Neural progenitor cell (in vitro differentiated cells): ENCODE measurements at regions not wholly inside any gene's neighbourhood (a gene's known extent, or its start where the extent isn't known, plus 50 kb on each side); places are given as distances from the start of the nearest gene placed in this dataset.

Source experiments
- CTCF ChIP-seq: fragments of 200-600 bp; sonication (generic); IDR thresholded peaks from 2 replicates; pipeline ENCODE4 v1.5.1; 2017; ENCODE audit warnings: antibody characterized with exemption, mild to moderate bottlenecking
- EZH2 ChIP-seq: fragments of 200-600 bp; sonication (generic); IDR thresholded peaks from 2 replicates; pipeline ENCODE4 v1.6.1; 2017; ENCODE audit warnings: antibody characterized with exemption, mild to moderate bottlenecking, moderate library complexity
- EZH2phosphoT487 ChIP-seq: fragments of 200-600 bp; sonication (generic); IDR thresholded peaks from 2 replicates; pipeline ENCODE4 v1.6.1; 2017; ENCODE audit warnings: antibody characterized with exemption

DNA sequence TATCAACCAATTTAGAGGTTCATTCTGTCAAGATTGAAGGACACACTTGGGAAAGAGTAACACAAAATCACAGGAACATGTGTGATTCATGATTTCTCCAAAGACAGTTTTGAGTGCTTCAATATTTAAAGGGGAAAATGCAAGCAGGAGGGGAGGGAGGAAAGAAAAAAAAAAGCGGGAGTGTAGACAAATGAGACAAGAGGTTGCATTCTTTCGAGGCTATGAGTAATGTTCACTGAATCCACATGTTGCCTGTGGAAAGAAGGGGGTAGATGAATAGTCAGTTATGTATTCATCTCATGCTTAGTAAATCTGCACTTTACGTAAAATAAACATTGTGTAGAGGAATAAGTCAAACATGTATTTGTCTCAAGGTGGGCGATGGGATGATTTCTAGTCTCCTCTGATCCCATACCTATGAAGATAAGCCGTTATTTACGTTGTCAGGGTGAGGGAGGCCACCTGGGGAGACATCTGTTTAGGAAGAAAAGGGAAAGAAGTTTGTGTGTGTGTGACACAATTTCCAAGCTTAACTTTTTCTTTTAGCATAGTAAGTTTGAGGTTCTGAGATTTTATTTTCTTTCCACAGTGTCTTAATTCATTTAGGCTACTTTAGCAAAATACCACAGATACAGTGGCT, 211.0 kb upstream of the ZC3H15 start:
- no peak for TF ChIP-seq EZH2
- no peak for TF ChIP-seq CTCF
- no peak for TF ChIP-seq EZH2phosphoT487
